ENCODE measurements at regions not wholly inside any gene's neighbourhood (a gene's known extent, or its start where the extent isn't known, plus 50 kb on each side); places are given as distances from the start of the nearest gene placed in this dataset.
A peak's percentile ranks its signal among the peaks of the same experiment; 100 is the strongest.

DNA sequence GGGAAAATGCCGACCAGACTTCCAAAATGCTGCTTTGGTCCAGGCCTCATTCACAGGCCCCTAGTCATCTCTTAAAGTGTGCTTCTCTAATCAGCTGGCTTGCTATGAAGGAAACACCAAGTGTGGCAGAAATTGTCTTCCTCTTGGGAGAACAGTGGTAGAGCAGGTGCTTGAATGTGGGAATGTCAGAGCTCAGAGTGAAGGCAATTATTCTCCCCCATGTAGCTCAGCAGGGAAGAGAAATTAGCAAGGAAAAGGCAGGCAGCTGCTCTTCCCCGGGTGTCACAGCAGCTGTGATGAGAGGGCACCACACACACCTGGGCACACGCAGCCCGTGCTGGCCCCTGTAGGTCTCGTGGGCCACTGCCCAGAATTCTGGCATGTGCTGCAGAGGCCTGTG is 358.5 kb downstream of the WDR72 start:
- no peak for DNase-seq (ENCODE audit: low read depth)

DNA sequence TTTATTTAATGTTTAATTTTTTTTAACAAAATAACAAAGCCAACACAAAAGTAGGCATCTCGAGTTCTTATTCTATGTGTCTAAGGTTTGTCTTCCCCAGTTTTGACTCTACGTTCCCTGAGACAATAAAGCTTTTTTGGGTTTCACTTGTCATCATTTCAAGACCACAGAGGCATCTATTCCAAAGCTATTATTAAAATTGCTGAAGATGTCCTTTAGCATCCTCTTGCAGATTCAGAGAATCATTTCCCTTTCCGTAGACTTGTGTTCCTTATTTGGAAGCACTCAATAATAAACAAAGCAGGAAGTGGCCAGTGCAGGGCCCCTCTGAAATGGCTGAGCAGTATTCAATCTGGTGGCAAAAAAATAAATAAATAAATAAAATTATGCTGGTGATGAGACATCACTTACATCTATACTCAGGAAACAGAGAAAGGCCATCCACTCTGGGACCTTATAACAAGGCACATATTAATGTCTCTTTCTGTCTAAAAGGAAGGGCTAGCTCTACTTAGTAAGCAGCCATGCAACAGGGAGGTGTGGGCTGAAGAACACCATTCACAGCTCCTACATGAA is 362.3 kb downstream of the WDR72 start:
- no peak for DNase-seq (ENCODE audit: low read depth)

DNA sequence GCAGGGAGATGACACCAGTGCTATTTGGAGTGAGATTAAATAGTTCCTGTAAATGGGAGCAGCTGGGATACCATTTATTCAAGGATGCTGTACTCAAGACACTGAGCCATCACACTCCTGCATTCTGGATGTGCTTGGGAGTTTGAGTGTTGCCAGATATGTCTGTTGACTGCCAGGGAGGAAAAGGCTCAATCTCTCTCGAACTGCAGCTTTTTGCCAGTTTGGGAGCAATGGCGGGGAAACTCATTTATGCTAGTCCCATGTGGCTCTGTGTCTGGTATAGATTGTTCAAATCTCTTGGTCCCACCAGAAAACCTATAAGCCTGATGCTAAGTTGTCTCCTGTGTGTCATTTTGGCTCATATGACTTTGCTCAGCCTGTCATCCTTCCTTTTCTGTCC is 363.6 kb downstream of the WDR72 start:
- DNase-seq (ENCODE audit: low read depth): no peak

DNA sequence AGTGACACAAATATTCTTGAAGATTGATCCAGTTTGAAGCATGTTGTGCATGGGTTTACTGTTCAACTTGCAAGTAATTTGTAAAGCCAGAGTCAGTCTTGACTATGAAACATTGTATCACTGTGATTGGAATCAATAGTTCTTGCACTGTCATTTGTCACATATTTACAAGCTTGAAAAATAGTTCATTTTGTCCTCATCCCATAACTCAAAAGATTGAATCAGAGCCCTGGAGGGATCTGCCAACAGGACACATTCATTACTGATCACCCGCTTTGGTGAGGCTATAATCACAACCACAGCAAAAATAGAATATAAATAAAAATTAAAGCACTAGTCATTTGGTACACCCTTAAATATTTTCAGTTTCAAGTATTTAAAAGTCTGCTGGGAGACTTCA is 368.9 kb downstream of the WDR72 start:
- no peak for DNase-seq (ENCODE audit: low read depth)

DNA sequence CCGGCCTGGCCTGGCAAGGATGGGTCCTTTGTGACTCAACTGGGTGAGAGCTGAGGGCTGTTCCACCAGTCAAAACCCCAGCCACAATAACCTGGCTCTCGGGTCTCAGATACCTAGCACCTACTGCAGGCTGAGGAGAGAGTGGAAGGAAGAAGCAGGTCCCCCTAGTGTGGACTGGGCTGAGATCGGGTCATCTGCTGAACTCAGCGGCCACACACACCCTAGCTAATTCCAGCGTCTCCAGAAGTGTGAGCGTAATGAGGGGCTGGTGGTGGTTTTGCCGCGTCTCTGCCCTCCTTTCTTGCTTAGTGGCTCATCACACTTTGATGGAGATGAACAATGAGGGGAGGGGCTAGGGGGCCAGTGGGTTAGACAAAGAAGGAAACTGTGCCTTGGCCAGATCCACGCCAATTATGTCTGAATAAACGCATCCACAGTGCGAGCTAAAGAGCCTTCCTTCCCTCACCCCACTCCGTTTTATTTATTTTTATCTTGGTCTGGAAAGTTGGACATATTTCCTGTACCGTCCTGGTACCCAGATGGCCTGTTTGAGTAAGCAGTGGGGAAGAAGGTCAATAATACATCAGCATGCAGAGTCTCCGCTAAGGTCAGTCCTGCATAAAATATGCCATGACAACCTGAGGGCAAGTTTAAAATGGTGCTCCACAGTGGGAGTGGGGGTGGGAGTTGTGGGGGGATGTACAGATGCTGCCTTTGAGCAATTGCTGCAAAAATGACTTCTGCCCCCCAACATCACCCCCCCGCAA is 370.0 kb downstream of the WDR72 start:
- no peak for DNase-seq (ENCODE audit: low read depth)

DNA sequence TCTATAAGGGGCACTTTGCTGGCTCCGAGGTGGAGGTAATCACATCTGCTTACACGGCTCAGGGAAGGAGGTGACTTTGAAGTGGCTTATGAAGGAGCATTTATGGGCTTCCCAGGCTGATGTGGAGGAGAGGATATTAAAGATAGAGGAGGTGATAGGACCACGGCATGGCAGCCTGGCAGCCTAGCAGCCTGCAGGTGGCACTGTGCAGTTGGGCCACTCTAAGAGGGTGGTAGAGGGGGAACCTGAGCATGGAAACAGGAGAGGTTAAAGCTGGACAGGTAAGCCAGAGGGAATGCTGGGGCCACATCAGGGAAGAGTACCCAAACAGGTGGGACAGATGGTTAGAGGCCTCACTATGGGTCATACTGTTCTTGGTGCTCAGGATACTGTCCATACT is 375.0 kb downstream of the WDR72 start:
- peak; percentile 1 for DNase-seq (ENCODE audit: low read depth)

DNA sequence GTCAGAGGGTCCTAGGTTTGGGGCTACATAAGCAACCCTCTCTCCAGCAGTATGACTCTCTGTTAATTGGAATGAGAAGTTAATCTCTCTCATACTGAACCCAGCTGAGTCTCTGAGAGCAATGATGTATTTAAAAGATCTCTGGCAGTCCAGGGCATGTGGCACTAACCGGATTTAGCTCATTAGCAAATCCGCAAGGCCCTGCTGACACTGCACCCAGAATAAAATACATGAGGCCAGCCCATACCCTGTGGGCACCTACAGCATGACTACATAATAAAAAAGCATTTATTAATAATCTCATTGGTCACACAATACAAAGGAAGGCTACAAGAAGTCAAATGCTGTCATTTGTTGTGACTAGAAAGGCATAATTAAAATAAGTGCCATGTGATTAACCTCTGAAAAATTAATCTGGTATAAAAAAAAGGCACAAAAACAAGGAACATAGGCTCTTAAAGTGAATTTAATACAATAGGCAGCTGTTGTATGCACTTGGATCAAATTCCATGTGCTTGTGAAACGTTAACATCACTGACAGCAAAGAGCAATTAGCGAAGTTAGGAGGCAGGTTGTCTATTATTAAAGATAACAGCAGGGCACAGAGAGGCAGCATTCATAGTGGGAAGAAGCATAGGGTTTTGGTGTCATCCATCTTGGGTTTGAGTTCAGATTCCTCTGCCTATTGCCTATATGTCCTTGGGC is 381.2 kb downstream of the WDR72 start:
- DNase-seq (ENCODE audit: low read depth): no peak

DNA sequence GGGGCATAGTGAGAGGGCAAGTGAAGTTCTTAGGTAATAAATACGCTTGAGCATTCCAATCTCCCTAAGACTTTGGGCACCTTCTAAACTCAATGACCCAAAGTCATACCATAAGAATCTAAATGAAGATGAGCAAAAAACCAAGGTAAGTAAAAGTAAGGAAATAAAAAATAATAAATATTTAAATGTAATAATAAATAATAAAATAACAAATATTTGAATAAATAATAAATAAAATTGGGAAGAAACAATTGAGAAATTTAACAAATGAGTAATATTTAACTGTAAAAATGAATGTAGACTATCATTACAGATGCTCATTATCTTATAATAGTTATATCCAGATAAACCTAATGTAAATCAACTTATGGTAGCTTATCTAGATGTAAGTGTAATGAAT is 391.7 kb downstream of the WDR72 start:
- no peak for DNase-seq (ENCODE audit: low read depth)

DNA sequence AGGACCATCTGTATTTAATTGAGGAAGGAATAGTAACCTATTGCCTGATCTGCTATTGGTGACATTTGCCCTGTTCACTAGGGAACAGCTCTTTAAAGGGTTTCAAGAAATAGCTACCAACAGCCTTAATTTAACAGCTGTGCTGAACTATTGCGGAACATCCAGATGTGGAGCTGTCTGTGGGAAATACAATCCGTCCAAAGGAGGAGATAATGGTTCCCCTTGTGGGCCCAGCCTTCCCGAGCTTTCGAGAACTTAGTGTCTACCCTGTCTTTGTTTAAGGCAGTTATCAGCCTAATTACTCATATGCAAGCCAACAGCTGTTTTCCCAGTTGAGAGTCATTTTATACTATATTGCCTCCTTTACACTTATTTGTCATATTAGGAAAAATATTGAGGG is 398.6 kb downstream of the WDR72 start:
- DNase-seq (ENCODE audit: low read depth): no peak

DNA sequence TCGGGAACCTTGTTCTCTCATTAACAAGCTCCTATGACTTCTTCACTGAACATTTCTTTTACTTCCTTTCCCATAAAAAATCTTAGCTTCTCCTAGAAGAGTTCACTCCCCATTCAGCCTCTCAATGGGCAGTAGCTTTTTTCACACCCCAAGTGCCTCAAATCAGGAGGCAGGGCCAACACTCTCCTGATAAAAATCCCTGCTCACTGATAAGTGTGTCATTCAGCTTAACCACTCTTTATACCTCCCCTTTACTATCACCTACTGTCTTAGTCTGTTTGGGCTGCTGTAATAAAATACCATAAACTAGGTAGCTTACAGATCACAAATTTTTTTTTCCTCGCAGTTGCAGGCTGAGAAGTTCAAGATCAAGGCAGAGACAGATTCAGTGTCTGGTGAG is 400.4 kb downstream of the WDR72 start:
- DNase-seq (ENCODE audit: low read depth): no peak

DNA sequence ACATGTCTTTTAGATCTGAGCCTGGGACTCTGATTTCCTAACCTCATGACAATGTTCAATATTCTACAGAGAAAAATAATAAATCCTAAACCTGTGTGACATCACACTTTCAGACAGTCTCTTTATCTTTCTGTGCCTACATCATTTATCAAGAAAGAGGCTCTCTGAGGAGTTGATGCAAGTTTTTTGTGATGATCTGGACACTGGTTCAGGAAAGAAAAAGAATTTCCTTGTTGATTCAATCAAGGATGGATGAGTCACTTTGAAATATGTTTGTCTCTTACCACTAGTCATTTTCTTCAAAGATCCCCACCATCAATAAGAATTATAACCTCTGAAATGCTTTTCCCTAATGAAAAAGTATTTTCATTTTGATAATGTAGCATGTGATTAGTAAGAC is 404.6 kb downstream of the WDR72 start:
- DNase-seq (ENCODE audit: low read depth): no peak

DNA sequence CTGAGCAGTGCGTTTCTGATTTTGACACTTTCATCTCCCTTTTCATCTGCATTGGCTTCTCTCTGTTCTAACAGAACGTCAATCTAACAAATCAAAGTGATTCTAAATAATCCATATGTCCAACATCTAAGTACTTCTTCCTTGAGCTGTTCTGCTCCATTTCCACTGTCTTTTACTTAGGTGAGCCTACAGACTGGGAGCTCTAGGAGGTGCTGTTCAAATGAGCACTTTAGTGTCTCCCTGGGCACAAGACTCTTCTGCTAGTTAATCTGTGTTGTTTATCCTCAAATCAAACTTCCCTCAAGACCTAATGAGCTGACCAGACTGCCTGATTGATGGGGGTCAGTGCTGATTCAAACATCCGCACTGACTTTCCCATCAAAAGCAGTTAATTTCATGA is 408.1 kb downstream of the WDR72 start:
- no peak for DNase-seq (ENCODE audit: low read depth)

DNA sequence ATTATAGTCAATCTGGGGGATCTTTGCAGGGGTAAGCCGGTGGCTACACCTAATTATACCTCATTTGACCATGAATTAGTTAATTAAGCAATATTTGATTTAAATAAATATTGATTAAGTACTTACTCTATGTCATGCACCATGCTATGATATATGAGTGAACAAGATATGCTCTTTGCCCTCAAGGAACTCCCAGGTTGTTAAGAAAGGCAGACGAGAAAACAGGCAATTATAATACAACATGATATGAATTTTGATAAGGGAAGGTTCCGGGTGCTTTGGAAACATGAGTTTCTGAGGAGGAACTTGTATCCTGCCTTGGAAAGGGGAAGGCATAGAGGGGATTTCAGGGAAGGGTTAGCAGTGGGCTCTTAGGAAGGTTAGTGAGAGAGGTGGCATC is 412.9 kb downstream of the WDR72 start:
- no peak for DNase-seq (ENCODE audit: low read depth)

DNA sequence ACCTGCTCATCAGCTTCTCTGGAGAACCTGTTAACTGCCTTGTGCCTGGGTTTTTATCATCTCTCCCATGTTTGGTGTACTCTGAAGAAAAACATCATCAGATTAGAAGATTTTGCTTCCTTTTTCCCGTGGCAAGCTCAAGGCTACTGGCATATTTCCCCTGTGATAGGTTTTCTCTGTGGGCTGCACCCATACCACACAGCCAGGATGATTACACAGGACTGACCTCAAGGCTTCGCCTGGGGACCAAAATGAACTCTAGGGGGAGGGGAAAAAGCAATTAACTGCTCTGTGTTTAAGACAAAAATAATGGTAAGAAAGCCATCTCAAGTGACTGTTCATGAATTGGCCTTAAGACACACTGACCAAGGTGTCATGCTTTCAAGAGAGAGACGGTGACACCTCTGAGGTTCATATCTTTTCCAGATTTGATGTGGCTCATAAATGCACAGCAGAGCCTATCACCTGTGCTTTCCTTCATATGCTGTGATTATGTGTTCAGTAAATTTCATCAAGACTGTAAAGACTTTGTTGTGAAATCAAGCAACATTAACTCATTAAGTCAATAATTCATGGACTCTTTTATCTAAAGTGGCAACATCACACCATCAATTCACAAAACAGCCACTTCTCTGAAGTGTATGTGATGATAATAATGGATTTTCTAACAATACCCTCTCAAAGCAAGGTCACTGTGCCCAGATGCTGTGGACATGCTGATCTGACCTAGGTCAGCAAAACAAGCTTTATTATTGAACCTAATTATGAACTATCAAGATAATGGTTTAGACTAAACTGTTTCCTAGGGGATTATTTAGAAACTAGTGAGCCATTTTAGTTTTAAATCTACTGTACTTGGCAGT is 427.9 kb downstream of the WDR72 start:
- DNase-seq (ENCODE audit: low read depth): no peak

DNA sequence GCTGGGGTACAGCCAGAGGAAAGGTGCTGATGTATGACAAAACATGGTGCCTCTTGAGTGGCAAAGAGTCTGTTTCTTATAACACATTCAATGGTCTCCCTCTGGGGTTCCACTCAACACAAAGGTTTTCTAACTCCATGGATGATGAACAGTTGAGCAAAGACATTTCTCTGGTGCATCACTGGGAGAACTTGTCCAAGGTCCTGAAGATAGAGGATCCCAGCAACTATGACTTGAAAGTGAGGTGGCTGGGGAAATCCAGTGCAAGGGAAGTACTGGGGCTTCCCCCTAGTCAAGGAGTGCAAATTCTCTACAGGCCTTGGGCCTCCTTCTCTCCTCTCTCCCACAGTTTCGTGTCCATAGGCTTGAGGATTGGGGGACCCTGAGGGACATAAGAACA is 431.1 kb downstream of the WDR72 start:
- DNase-seq (ENCODE audit: low read depth): no peak

DNA sequence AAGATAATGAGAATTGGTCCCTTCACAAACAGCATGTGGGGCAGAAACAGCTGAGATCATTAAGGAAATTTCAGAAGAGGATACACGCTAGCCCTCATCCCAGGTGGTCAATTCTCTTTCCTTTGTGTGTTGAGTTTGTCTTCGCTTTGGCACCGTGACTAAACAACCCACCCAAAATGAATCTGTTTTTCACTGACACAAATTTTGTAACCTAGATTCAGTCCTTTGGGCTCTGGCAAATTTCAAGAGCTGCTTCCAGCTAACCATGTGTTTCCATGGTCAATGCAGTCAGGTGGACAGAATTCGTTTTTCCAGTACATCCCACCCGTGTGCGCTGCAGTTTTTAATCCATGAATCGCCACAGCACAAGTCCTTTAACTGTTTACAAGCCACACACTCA is 435.4 kb downstream of the WDR72 start:
- DNase-seq (ENCODE audit: low read depth): no peak

DNA sequence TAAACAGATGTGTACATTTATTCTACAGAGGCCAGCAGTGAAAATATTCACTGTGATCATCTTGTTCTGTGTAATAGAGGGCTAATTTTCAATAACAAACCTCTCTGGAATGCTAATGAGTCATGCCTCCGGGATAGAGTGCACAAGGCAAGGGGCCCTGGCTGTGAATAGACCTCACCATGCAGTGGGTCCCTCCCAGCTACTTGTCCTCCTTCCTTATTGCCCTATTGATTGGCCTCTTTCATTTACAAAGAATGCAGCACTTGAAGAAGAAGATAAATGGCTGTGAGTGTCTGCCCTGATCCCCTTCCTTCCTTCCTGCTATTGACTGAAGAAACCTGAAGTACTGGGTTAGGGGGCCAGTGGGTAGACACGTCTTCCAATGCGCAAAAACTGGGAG is 436.3 kb downstream of the WDR72 start:
- peak; percentile 3 for DNase-seq (ENCODE audit: low read depth)

DNA sequence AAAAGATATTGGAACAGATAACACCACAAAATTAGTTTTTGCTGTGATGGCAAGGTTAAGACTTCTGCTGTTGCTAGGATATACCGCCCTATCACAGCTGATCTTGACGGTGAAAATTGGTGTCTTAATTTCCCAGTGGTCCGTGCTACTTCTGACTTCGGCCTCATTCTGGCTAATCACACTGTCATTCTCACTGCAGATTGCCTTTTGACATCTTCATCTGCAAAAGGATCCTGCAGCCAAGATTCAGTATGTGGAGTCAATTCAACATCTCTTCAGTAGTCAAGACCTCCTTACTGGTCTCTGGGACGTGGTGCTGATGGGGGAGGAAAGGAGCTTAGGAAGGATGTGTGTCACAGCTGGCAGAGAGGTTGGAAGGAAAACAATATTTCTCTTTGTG is 438.6 kb downstream of the WDR72 start:
- no peak for DNase-seq (ENCODE audit: low read depth)

DNA sequence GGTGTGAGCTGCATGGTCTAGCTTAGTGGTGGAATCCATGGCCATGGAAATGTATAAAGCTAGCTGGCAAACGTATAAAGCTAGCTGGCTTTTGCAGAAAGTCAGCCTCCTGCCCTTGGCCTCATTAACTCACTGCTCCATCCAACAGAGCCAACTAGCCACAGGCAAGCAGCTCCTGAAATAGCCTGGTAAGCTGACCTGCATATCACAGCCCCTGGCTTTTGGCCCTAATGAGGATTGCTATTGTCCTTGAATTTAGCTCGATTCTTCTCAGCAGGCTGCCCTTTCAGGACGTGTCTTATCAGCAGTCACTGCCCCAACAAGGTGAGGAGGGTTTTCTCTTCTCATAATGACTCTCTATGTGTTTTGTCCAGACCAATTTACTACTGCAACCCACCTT is 446.8 kb downstream of the WDR72 start:
- no peak for DNase-seq (ENCODE audit: low read depth)

DNA sequence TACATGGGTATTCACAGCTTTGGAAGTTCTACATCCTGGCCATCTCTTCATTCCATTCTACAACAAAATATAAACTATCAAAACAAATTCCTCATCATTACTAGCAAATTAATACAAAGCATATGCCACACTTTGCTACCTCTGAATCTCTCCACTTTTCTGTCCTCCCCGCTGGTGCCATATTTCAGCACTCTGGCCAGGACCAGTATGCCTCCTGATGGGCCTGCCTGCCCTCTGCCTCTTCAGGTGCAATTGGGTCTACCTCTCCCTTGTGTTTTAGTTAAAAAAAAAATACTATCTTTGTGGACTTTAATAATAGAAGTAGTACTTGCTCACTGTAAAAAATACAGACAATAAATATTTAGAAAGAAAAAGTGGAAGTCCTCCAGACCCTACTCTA is 448.8 kb downstream of the WDR72 start:
- no peak for DNase-seq (ENCODE audit: low read depth)

DNA sequence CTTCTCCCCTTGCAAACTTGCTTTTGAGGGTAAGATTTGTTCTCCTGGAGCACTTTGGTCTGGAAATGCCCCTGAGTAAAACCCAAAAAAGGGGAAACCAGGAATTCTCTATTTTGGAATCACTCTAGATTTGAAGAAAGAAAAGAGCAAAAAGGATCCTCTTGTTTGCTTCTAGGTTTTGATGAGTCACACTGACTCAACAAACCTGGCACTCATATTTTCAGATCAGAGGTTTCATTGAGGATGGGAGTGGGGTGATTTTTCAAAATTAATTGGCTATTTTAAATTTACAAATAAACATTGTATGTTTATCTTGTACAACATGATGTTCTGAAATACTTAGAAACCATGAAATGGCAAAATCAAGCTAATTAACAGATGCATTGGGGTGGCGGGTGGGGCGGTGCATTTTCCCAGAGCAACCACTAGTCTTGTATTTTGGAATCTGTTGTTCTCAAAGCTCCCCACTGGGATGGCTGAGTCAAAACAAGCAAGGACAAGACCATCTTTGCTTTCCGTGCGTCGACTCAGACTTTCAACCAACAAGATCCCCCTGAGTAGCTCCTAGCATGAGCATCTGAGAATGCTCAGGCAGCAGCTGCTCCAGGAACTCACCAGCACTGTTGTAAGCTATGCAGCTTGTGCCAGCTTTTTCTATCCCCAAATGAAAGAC is 451.4 kb downstream of the WDR72 start:
- no peak for DNase-seq (ENCODE audit: low read depth)

DNA sequence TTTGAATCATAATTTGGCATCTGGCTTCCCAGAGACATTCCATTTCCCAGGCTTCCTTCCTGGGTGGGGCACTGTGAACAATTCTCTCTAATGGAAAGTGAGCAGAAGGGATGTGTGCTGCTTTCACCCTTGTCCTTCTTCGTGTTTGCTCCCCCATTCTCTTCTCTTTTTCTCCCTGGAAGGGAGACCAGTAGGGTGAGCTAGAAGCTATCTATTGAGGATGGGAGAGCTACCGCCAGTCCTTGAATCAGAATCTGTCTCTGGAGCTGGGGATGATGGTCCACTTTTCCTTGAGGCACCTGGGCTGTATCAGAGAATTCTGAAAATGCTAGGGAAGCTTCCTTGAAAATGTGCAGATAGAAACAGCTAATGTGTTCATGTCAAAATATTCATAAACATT is 453.9 kb downstream of the WDR72 start:
- no peak for DNase-seq (ENCODE audit: low read depth)

Data from renal cortical epithelial cell (primary cell).